WTC11 (cell line): ENCODE measurements at regions not wholly inside any gene's neighbourhood (a gene's known extent, or its start where the extent isn't known, plus 50 kb on each side); places are given as distances from the start of the nearest gene placed in this dataset.
A peak's percentile ranks its signal among the peaks of the same experiment; 100 is the strongest.

Experiments used
- ATAC-seq: fragments of 200-7000 bp; cut with Tn5 transposase; 2 replicates; pipeline ENCODE4 v1.10.0; 2021; ENCODE audit warnings: mild to moderate bottlenecking, moderate library complexity
- CTCF ChIA-PET: fragments of 300-600 bp; sonication (Branson Sonifier 250); formaldehyde crosslinking; loops from one replicate; lab custom pipeline; 2021; ENCODE audit warnings: antibody characterized with exemption; lab: Charles Lee
- POLR2A ChIA-PET: fragments of 350-600 bp; sonication (Branson Sonifier 250); formaldehyde crosslinking; loops from one replicate; lab custom pipeline; 2021; ENCODE audit warnings: antibody characterized with exemption; lab: Charles Lee
- DNase-seq: peaks from one replicate; pipeline ENCODE4 v3.0.0; 2021; ENCODE audit warnings: low spot score
- H3K27ac Mint-ChIP-seq: 2 replicates; pipeline ENCODE4 v1.8.0; 2021; ENCODE audit warnings: mixed read lengths
- H3K27me3 Mint-ChIP-seq: 2 replicates; pipeline ENCODE4 v1.8.0; 2021; ENCODE audit warnings: low read depth, mild to moderate bottlenecking, moderate library complexity, mixed read lengths
- H3K36me3 Mint-ChIP-seq: 2 replicates; pipeline ENCODE4 v1.8.0; 2021; ENCODE audit warnings: mixed read lengths
- H3K4me1 Mint-ChIP-seq: 2 replicates; pipeline ENCODE4 v1.8.0; 2022; ENCODE audit warnings: mixed read lengths
- H3K4me3 Mint-ChIP-seq: 2 replicates; pipeline ENCODE4 v1.8.0; 2021; ENCODE audit warnings: mild to moderate bottlenecking, moderate library complexity, mixed read lengths
- H3K9me3 Mint-ChIP-seq: 2 replicates; pipeline ENCODE4 v1.8.0; 2021; ENCODE audit warnings: mixed read lengths
- CDX4 ChIP-seq: fragments of 250-450 bp; sonication (Bioruptor Pico); IDR thresholded peaks from 2 replicates; pipeline ENCODE4 v1.9.0; 2021; ENCODE audit warnings: moderate library complexity, mild to moderate bottlenecking, inconsistent platforms, borderline replicate concordance
- ELF4 ChIP-seq: sonication (generic); formaldehyde crosslinking; IDR thresholded peaks from 2 replicates; pipeline ENCODE4 v1.8.1; 2022; ENCODE audit warnings: low read depth, mild to moderate bottlenecking, moderate library complexity, missing genetic modification reagents
- FOXP1 ChIP-seq: sonication (generic); formaldehyde crosslinking; IDR thresholded peaks from 2 replicates; pipeline ENCODE4 v1.8.0; 2022; ENCODE audit warnings: missing genetic modification reagents, mild to moderate bottlenecking, moderate library complexity, borderline replicate concordance
- GABPB1 ChIP-seq: sonication (generic); formaldehyde crosslinking; IDR thresholded peaks from 2 replicates; pipeline ENCODE4 v1.8.1; 2023; ENCODE audit warnings: mild to moderate bottlenecking, missing genetic modification reagents
- JUN ChIP-seq: sonication (generic); formaldehyde crosslinking; IDR thresholded peaks from 2 replicates; pipeline ENCODE4 v1.8.0; 2023; ENCODE audit warnings: mild to moderate bottlenecking, missing genetic modification reagents
- NFATC4 ChIP-seq: fragments of 250-450 bp; sonication (Bioruptor Pico); IDR thresholded peaks from 2 replicates; pipeline ENCODE4 v1.9.0; 2021; ENCODE audit warnings: mild to moderate bottlenecking
- NFE2L1 ChIP-seq: sonication (generic); formaldehyde crosslinking; IDR thresholded peaks from 2 replicates; pipeline ENCODE4 v1.8.1; 2023; ENCODE audit warnings: missing genetic modification reagents
- NR1H2 ChIP-seq: sonication (generic); formaldehyde crosslinking; IDR thresholded peaks from 2 replicates; pipeline ENCODE4 v1.9.0; 2021; ENCODE audit warnings: mild to moderate bottlenecking, moderate library complexity, missing genetic modification reagents
- PRDM15 ChIP-seq: sonication (generic); formaldehyde crosslinking; IDR thresholded peaks from 2 replicates; pipeline ENCODE4 v1.8.0; 2022; ENCODE audit warnings: missing genetic modification reagents
- SOX15 ChIP-seq: fragments of 250-450 bp; sonication (Bioruptor Pico); IDR thresholded peaks from 2 replicates; pipeline ENCODE4 v1.9.0; 2021; ENCODE audit warnings: mild to moderate bottlenecking
- ZNF423 ChIP-seq: fragments of 250-450 bp; sonication (Bioruptor Pico); IDR thresholded peaks from 2 replicates; pipeline ENCODE4 v2.1.2; 2022; ENCODE audit warnings: mild to moderate bottlenecking, moderate library complexity
- ZNF671 ChIP-seq: fragments of 250-450 bp; sonication (Bioruptor Pico); IDR thresholded peaks from 2 replicates; pipeline ENCODE4 v1.8.0; 2021; ENCODE audit warnings: mild to moderate bottlenecking
- TF ChIP-seq, protein P1 (sequence below): sonication (generic); formaldehyde crosslinking; conservative IDR thresholded peaks from 2 replicates; pipeline ENCODE4 v1.8.1; 2022; ENCODE audit warnings: mild to moderate bottlenecking, missing genetic modification reagents

GRCh38 chr2:58512878-58513277 is 271.8 kb upstream of the FANCL start (continued):
- TF ChIP-seq ELF4 (CRISPR knock-in tag) (no peak), NFATC4 (CRISPR knock-in tag) (no peak)
- TF ChIP-seq, all 79 proteins: peak for 0

GRCh38 chr2:58508006-58508405 is 266.9 kb upstream of the FANCL start:
- TF ChIP-seq FOXP1: no peak
- TF ChIP-seq GABPB1: no peak
- no peak for TF ChIP-seq ZNF423
- no peak for TF ChIP-seq NFE2L1 (CRISPR knock-in tag)
- Mint-ChIP-seq H3K27me3 (no peaks in the 10 kb centered on the region; the same call in 1 of the 2 replicates), H3K9me3 (no peaks in the 10 kb centered on the region), H3K27ac (0 out of 2 replicates have a peak overlapping the region, but pooled peaks have one; percentile 33), H3K4me3 (no peak overlapping the region), H3K4me1 (peaks cover 34% of the 10 kb centered on the region), H3K36me3 (no peaks in the 10 kb centered on the region)
- DNase-seq (no peak), ATAC-seq (no peak)
- CTCF ChIA-PET: interaction anchor here (2.0 kb wide), 1 partner anchor 14 kb away, joined by 4 read pairs; no protein-coding TSS in a partner anchor
- POLR2A ChIA-PET: no interaction called here

DNA sequence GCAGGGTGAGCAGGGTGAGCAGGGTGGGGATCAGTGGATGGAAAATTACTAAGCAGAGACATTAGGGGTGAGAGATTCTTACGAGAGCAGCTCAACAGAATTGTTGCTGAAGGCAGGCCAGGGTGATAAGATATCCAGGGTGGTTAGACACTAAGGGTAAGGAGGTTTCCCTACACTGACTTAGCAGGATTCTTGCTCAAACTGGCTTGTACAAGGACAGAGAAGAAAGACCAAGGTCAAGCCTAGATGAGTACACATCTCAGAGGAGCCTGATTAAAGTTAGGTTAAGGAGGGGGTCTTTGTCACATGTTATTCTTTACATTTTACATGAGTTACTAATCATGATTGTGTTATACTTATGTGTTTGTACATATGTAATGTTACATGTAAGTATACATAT is 262.8 kb upstream of the FANCL start:
- CTCF ChIA-PET: no interaction called here
- H3K27ac Mint-ChIP-seq: no peak overlapping the region; the same call in 1 of the 2 replicates
- POLR2A ChIA-PET: no interaction called here
- H3K27me3 Mint-ChIP-seq: no peaks in the 10 kb centered on the region; the same call in 1 of the 2 replicates
- no peaks in the 10 kb centered on the region for H3K9me3 Mint-ChIP-seq
- no peak for DNase-seq
- TF ChIP-seq JUN (no peak), CDX4 (CRISPR knock-in tag) (no peak), NR1H2 (CRISPR knock-in tag) (no peak)
- TF ChIP-seq, all 79 proteins: peak for 0
- Mint-ChIP-seq H3K36me3 (no peaks in the 10 kb centered on the region), H3K4me1 (peaks cover 48% of the 10 kb centered on the region), H3K4me3 (no peak overlapping the region)
- ATAC-seq: no peak

- H3K27ac Mint-ChIP-seq: no peak overlapping the region
- ATAC-seq: no peak
- no peak for TF ChIP-seq SOX15 (CRISPR knock-in tag)
- TF ChIP-seq, all 79 proteins: peak for 0
- DNase-seq: no peak
- Mint-ChIP-seq H3K9me3 (no peaks in the 10 kb centered on the region), H3K4me3 (no peak overlapping the region), H3K4me1 (peaks cover 51% of the 10 kb centered on the region), H3K27me3 (no peaks in the 10 kb centered on the region; the same call in 1 of the 2 replicates), H3K36me3 (no peaks in the 10 kb centered on the region)
- CTCF ChIA-PET: interaction anchor here (0.6 to 1.2 kb wide), 4 partner anchors 50 to 1009 kb away, joined by 3 to 5 read pairs (median 4); no protein-coding TSS in a partner anchor
- POLR2A ChIA-PET: interaction anchor here (0.6 kb wide), 1 partner anchor 13 kb away, joined by 5 read pairs; no protein-coding TSS in a partner anchor
These were observed 261.8 kb upstream of the FANCL start for GRCh38 chr2:58502931-58503330.

GRCh38 chr2:58501371-58502160 is 260.4 kb upstream of the FANCL start:
- Mint-ChIP-seq H3K27ac (no peak overlapping the region), H3K36me3 (no peaks in the 10 kb centered on the region), H3K27me3 (no peaks in the 10 kb centered on the region; the same call in 1 of the 2 replicates), H3K4me1 (peaks cover 62% of the 10 kb centered on the region), H3K4me3 (no peak overlapping the region), H3K9me3 (no peaks in the 10 kb centered on the region)
- POLR2A ChIA-PET: interaction anchor here (0.9 kb wide), 1 partner anchor 22 kb away, joined by 3 read pairs; no protein-coding TSS in a partner anchor
- DNase-seq (no peak), ATAC-seq (no peak)
- CTCF ChIA-PET: interaction anchor here (0.6 to 1.2 kb wide), 4 partner anchors 52 to 781 kb away, joined by 3 to 4 read pairs (median 3); no protein-coding TSS in a partner anchor
- TF ChIP-seq, protein P1, sequence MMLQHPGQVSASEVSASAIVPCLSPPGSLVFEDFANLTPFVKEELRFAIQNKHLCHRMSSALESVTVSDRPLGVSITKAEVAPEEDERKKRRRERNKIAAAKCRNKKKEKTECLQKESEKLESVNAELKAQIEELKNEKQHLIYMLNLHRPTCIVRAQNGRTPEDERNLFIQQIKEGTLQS (CRISPR knock-in tag): no peak
- TF ChIP-seq ZNF671 (no peak), GABPB1 (no peak), PRDM15 (CRISPR knock-in tag) (peak; percentile 74)
